ENCODE measurements at regions not wholly inside any gene's neighbourhood (a gene's known extent, or its start where the extent isn't known, plus 50 kb on each side); places are given as distances from the start of the nearest gene placed in this dataset.
"Not testable (repeated sequence)": the region's sequence is repeated elsewhere in the genome, so short reads cannot be mapped to it uniquely, and the experiment has no call there.

- no peak for DNase-seq
Observed at GRCh38 chr3:65172209-65172608, 484.4 kb upstream of the ADAMTS9 start.

GRCh38 chr3:65170390-65171042 lies 482.7 kb upstream of the ADAMTS9 start:
- peak in 9 of 14 donors; percentile 10 to 79 (median 20) for DNase-seq

GRCh38 chr3:65169961-65170360 lies 482.2 kb upstream of the ADAMTS9 start:
- no peak for DNase-seq

GRCh38 chr3:65168547-65168946 lies 480.7 kb upstream of the ADAMTS9 start:
- DNase-seq, result no peak

- no peak for DNase-seq
Observed at GRCh38 chr3:65166531-65166930, 478.7 kb upstream of the ADAMTS9 start.

GRCh38 chr3:65158023-65158422 lies 470.2 kb upstream of the ADAMTS9 start:
- no peak for DNase-seq

GRCh38 chr3:65153850-65154512 lies 466.2 kb upstream of the ADAMTS9 start:
- no peak for DNase-seq

- DNase-seq, result no peak
Observed at GRCh38 chr3:65151666-65152065, 463.9 kb upstream of the ADAMTS9 start.

GRCh38 chr3:65149877-65150276 lies 462.1 kb upstream of the ADAMTS9 start:
- DNase-seq, result no peak

- no peak for DNase-seq
Observed at GRCh38 chr3:65148687-65149086, 460.9 kb upstream of the ADAMTS9 start.

- no peak for DNase-seq
Observed at GRCh38 chr3:65146179-65146578, 458.4 kb upstream of the ADAMTS9 start.

- no peak for DNase-seq
Observed at GRCh38 chr3:65145680-65146079, 457.9 kb upstream of the ADAMTS9 start.

GRCh38 chr3:65144791-65145351 lies 457.1 kb upstream of the ADAMTS9 start:
- no peak for DNase-seq

GRCh38 chr3:65142456-65142855 lies 454.7 kb upstream of the ADAMTS9 start:
- DNase-seq, result no peak

- DNase-seq, result no peak
Observed at GRCh38 chr3:65138556-65138955, 450.8 kb upstream of the ADAMTS9 start.

- not testable (repeated sequence) for DNase-seq
Observed at GRCh38 chr3:65133752-65134151, 446.0 kb upstream of the ADAMTS9 start.

- DNase-seq, result no peak
Observed at GRCh38 chr3:65130782-65131181, 443.0 kb upstream of the ADAMTS9 start.

- no peak for DNase-seq
Observed at GRCh38 chr3:65128346-65128745, 440.5 kb upstream of the ADAMTS9 start.

- DNase-seq, result no peak
Observed at GRCh38 chr3:65126527-65127410, 439.0 kb upstream of the ADAMTS9 start.

- not testable (repeated sequence) for DNase-seq
Observed at GRCh38 chr3:65120156-65120555, 432.4 kb upstream of the ADAMTS9 start.

- no peak for DNase-seq
Observed at GRCh38 chr3:65118912-65119499, 431.2 kb upstream of the ADAMTS9 start.

GRCh38 chr3:65114041-65114440 lies 426.2 kb upstream of the ADAMTS9 start:
- DNase-seq, result no peak

Data from C1 segment of cervical spinal cord (tissue), 14 donors.